NCI-H345 (cell line): ENCODE measurements at regions not wholly inside any gene's neighbourhood (a gene's known extent, or its start where the extent isn't known, plus 50 kb on each side); places are given as distances from the start of the nearest gene placed in this dataset.
A peak's percentile ranks its signal among the peaks of the same experiment; 100 is the strongest.
"Not testable (repeated sequence)": the region's sequence is repeated elsewhere in the genome, so short reads cannot be mapped to it uniquely, and the experiment has no call there.

Experiments
- DNase-seq: peaks from one replicate; lab custom pipeline; 2025; lab: John Stamatoyannopoulos, UW

- DNase-seq = no peak
Observed at GRCh38 chr7:116340943-116341907, 130.9 kb downstream of the TES start.

DNA sequence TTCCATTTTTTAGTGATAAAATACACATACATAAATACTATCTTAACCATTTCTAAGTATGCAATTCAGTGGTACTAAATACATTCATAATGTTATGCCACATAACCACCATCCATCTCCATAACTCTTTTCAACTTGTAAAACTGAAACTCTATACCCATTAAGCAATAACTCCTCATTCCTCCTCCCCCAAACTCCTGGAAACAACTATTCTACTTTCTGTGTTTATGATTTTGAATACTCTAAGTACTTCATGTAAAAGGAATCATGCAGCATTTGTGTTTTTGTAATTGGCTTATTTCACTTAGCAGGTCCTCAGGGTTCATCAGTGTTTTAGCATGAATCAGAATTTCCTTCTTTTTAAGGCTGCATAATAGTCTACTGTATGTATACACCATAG lies 131.8 kb downstream of the TES start:
- DNase-seq = no peak

DNA sequence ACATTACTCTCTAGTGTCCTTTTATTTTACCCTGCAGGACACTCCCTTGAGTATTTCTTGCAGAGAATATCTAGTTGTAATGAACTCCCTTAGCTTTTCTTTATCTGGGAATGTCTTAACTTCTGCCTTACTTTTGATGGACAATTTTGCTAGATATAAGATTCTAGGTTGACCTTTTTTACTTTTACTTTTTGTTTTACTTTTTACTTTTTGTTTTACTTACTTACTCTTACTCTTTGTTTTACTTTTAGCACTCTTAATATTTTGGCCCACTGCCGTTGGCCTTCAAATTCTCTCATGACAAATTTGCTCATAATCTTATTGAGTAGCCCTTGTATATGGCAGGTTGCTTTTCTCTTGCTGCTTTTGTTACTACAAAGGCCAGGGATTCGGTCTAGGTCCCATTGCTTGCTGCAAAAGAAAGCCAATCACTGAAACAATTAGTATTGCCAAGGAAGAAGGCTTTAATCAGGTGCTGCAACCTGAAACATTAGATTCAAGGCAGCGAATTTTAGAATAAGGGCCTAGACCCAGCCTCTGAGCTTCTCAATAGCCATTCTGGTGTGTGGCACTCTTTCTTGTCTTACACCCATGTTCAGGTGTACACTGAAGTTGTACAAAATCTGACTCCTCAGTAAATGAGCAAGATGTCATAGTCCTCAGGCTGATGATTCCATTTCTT lies 137.0 kb downstream of the TES start:
- DNase-seq = no peak

GRCh38 chr7:116348346-116348745 lies 138.0 kb downstream of the TES start:
- no peak for DNase-seq

GRCh38 chr7:116351966-116352365 lies 141.6 kb downstream of the TES start:
- DNase-seq = no peak

GRCh38 chr7:116353647-116354046 lies 143.3 kb downstream of the TES start:
- peak; percentile 37 for DNase-seq

GRCh38 chr7:116354171-116354545 lies 143.8 kb downstream of the TES start:
- no peak for DNase-seq

GRCh38 chr7:116354546-116355423 lies 144.4 kb downstream of the TES start:
- peak; percentile 64 for DNase-seq

GRCh38 chr7:116355424-116355765 lies 144.1 kb upstream of the CAV2 start:
- DNase-seq = no peak

DNA sequence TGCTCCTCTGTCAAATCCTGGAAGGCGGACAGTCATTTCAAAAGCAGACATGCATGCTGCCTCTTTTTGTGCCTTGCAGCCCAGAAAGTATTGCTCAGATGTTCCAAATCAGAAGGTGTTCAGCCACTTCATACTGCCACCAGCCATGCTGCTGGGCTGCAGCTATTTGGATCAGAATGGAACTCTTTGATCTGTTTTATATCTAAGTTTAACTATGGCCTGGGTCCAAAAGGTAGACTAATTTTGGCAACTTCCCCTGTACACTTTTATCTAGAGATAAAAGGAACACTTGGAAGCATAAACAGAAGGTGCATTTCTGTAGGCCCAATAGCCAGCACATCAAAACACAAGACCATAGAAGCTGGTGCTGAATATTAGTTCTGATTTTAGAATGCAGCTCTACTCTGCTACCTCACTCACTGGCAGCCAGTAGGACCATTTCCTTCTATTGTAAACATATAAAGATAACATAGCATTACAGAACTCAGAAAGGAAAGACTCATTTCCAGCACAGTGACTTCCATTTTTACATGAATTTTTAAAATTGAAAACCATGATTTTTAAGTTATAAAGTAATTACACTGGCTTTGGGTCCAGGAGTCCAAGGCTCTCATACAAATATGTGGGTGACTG lies 143.1 kb upstream of the CAV2 start:
- DNase-seq = no peak

DNA sequence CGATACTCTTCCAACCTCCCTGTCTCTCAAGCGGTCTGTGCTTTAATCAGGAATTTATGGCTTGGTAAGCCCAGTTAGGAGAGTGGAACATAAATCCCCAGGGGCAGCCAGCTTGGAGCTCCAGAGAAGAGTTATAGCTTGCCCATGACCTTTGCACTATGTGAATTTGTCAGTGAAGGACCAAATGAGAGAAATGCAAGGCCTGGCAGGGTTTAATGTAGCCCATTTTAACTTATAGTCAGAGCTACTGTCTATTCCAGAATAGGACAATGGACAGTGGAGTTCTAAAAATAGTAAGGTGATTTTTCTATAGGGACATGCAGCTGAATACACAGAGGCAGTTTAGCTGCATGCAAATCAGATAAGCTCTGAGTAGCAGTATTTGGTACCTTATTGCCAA lies 142.6 kb upstream of the CAV2 start:
- DNase-seq = peak; percentile 68

- no peak for DNase-seq
Observed at GRCh38 chr7:116357781-116358670, 141.5 kb upstream of the CAV2 start.

DNA sequence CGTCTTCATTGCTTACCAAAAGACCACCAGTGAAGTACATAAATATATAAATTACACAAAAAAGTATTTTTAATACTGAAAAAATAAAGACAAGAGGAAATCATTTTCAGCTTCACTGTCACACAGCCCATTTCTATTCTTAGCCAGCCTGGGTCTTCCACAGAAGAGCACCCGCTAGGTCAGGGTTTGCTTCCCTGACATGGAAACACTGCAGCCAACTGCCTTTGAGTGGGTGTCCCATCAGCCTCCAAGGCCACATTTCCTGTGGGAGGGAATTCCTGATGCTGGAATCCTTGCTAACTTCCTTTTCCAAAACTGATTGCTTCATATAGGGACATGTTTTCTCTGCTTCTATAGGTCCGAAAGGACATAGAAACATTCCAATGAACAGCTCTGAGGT lies 137.8 kb upstream of the CAV2 start:
- DNase-seq = no peak

- no peak for DNase-seq
Observed at GRCh38 chr7:116363637-116364432, 135.7 kb upstream of the CAV2 start.

DNA sequence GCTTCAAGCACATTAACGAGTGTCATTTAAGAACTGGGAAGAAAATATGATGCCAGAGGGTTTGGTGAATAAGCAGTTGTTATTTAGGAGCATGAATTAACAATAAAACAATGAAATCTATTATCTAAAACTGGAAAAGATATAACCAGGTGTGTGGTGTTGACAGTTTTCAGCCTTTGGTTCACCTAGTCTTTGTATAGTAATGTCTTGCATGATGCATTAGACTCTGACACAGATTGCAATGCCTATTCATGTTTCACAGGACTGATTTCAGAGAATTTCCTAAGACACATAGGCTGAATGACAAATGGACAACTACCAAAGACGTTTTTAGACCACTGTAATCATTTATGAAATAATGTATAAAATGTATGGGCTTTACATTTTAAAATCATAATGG lies 135.1 kb upstream of the CAV2 start:
- DNase-seq = no peak

GRCh38 chr7:116365797-116366196 lies 133.7 kb upstream of the CAV2 start:
- DNase-seq = no peak

- DNase-seq = no peak
Observed at GRCh38 chr7:116367171-116367813, 132.2 kb upstream of the CAV2 start.

DNA sequence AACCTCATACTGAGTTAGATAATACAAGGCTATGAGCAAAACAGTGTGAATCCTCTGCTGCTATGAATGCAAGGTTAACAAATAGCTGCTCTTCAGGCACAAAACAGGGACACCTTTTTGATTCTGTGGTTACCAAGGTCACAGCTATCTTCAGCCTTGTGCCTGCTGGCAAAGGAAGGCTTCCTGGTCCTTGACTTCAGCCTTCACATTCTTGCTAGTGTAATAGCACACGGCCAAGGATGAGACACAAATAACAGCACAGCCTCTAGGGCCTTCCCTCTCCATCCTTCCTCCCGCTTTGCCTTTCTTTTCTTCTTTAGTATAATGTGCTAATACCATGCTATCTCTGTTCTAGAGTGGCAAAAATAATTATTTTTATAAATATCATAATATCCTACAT lies 130.6 kb upstream of the CAV2 start:
- DNase-seq = no peak

DNA sequence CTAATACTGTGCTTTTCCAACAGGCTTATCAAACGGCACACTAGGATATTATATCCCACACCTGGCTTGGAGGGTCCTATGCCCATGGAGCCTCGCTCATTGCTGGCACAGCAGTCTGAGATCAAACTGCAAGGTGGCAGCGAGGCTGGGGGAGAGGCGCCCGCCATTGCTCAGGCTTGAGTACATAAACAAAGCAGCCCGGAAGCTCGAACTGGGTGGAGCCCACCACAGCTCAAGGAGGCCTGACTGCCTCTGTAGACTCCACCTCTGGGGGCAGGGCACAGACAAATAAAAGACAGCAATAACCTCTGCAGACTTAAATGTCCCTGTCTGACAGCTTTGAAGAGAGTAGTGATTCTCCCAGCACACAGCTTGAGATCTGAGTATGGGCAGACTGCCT lies 128.0 kb upstream of the CAV2 start:
- DNase-seq = not testable (repeated sequence)

GRCh38 chr7:116373229-116373628 lies 126.3 kb upstream of the CAV2 start:
- not testable (repeated sequence) for DNase-seq
